RWPE1 (cell line): ENCODE measurements at regions not wholly inside any gene's neighbourhood (a gene's known extent, or its start where the extent isn't known, plus 50 kb on each side); places are given as distances from the start of the nearest gene placed in this dataset.

ENCODE experiments used
- CTCF ChIA-PET: fragments of 350-600 bp; sonication (Branson Sonifier 250); formaldehyde crosslinking; extraction: SDS; loops from one replicate; lab custom pipeline; 2021; lab: Yijun Ruan, JAX
- POLR2A ChIA-PET: fragments of 400-600 bp; formaldehyde crosslinking; extraction: SDS; loops from one replicate; lab custom pipeline; 2020; ENCODE audit warnings: antibody characterized with exemption; ENCODE audit not compliant: low non-redundant PET; lab: Yijun Ruan, JAX
- DNase-seq: peaks from one replicate; pipeline ENCODE4 v3.0.0; 2012; ENCODE audit warnings: low spot score
- H3K27ac ChIP-seq: fragments of 450-650 bp; 2 replicates; pipeline ENCODE4 v1.5.1; 2017
- CTCF ChIP-seq: fragments of 450-650 bp; conservative IDR thresholded peaks from 2 replicates; pipeline ENCODE4 v1.5.1; 2017; ENCODE audit warnings: low read depth, mild to moderate bottlenecking

GRCh38 chr5:172550996-172551395 lies 90.1 kb upstream of the NEURL1B start:
- CTCF ChIA-PET, result interaction anchor here (0.5 kb wide), 1 partner anchor 1227 kb away, joined by 3 read pairs; no protein-coding TSS in a partner anchor
- H3K27ac ChIP-seq, result no peak overlapping the region
- DNase-seq, result no peak
- POLR2A ChIA-PET, result no interaction called here
- no peak for TF ChIP-seq CTCF

GRCh38 chr5:172550096-172550765 lies 90.8 kb upstream of the NEURL1B start:
- POLR2A ChIA-PET, result no interaction called here
- CTCF ChIA-PET, result interaction anchor here (0.7 kb wide), 1 partner anchor 49 kb away, joined by 3 read pairs; no protein-coding TSS in a partner anchor
- no peak for DNase-seq
- H3K27ac ChIP-seq, result no peak overlapping the region
- TF ChIP-seq CTCF, result no peak

- ChIA-PET POLR2A (interaction anchor here (0.6 kb wide), 1 partner anchor 11 kb away, joined by 3 read pairs; no protein-coding TSS in a partner anchor), CTCF (interaction anchor here (0.6 kb wide), 1 partner anchor 164 kb away, joined by 3 read pairs; no protein-coding TSS in a partner anchor)
- H3K27ac ChIP-seq, result no peak overlapping the region
- DNase-seq, result no peak
- no peak for TF ChIP-seq CTCF
Observed at GRCh38 chr5:172549696-172550095, 91.4 kb upstream of the NEURL1B start.

GRCh38 chr5:172548981-172549687 lies 91.9 kb upstream of the NEURL1B start:
- no peak for TF ChIP-seq CTCF
- DNase-seq, result no peak
- ChIA-PET CTCF (interaction anchor here (0.6 kb wide), 2 partner anchors 149 to 164 kb away, joined by 3 to 6 read pairs; no protein-coding TSS in a partner anchor), POLR2A (interaction anchor here (0.6 kb wide), 1 partner anchor 12 kb away, joined by 3 read pairs; no protein-coding TSS in a partner anchor)
- H3K27ac ChIP-seq, result no peak overlapping the region

GRCh38 chr5:172548311-172548731 lies 92.7 kb upstream of the NEURL1B start:
- no peak overlapping the region for H3K27ac ChIP-seq
- no peak for DNase-seq
- no peak for TF ChIP-seq CTCF
- ChIA-PET POLR2A (no interaction called here), CTCF (no interaction called here)

GRCh38 chr5:172546196-172546595 lies 91.9 kb upstream of the SH3PXD2B start:
- TF ChIP-seq CTCF, result no peak
- ChIA-PET POLR2A (no interaction called here), CTCF (interaction anchor here (0.7 kb wide), 1 partner anchor 55 kb away, joined by 3 read pairs; no protein-coding TSS in a partner anchor)
- no peak for DNase-seq
- H3K27ac ChIP-seq, result no peak overlapping the region
